H9 (cell line): ENCODE measurements at regions not wholly inside any gene's neighbourhood (a gene's known extent, or its start where the extent isn't known, plus 50 kb on each side); places are given as distances from the start of the nearest gene placed in this dataset.

ENCODE experiments used
- DNase-seq: peaks from one replicate; pipeline ENCODE4 v3.0.0-alpha.2; 2017
- H2AFZ ChIP-seq: one replicate; pipeline ENCODE4 v1.6.1; 2013; ENCODE audit warnings: mild to moderate bottlenecking, low read length, control low read depth, moderate library complexity
- H2AK5ac ChIP-seq: 2 replicates; pipeline ENCODE4 v1.6.1; 2013; ENCODE audit warnings: low read length, control low read depth, mixed read lengths; ENCODE audit not compliant: insufficient read length
- H2BK120ac ChIP-seq: one replicate; pipeline ENCODE4 v1.6.1; 2013; ENCODE audit warnings: low read depth, mild to moderate bottlenecking, low read length, control low read depth, inconsistent platforms; ENCODE audit not compliant: poor library complexity, severe bottlenecking
- H2BK12ac ChIP-seq: 2 replicates; pipeline ENCODE4 v1.6.1; 2013; ENCODE audit warnings: low read length, control low read depth, mixed read lengths, low read depth; ENCODE audit not compliant: insufficient read length
- H2BK15ac ChIP-seq: 2 replicates; pipeline ENCODE4 v1.6.1; 2013; ENCODE audit warnings: low read depth, low read length, control low read depth
- H2BK20ac ChIP-seq: one replicate; pipeline ENCODE4 v1.6.1; 2013; ENCODE audit warnings: low read depth, mild to moderate bottlenecking, low read length, control low read depth, inconsistent platforms; ENCODE audit not compliant: poor library complexity, severe bottlenecking
- H2BK5ac ChIP-seq: 2 replicates; pipeline ENCODE4 v1.6.1; 2013; ENCODE audit warnings: low read length, control low read depth, mixed read lengths; ENCODE audit not compliant: insufficient read length
- H3K14ac ChIP-seq: 2 replicates; pipeline ENCODE4 v1.6.1; 2013; ENCODE audit warnings: low read length, control low read depth; ENCODE audit not compliant: insufficient read depth
- H3K18ac ChIP-seq: 2 replicates; pipeline ENCODE4 v1.6.1; 2013; ENCODE audit warnings: low read depth, mild to moderate bottlenecking, mixed read lengths, low read length, control low read depth; ENCODE audit not compliant: insufficient read length
- H3K23ac ChIP-seq: 2 replicates; pipeline ENCODE4 v1.6.1; 2013; ENCODE audit warnings: low read length, control low read depth, mixed read lengths, low read depth; ENCODE audit not compliant: insufficient read length
- H3K23me2 ChIP-seq: 2 replicates; pipeline ENCODE4 v1.6.1; 2013; ENCODE audit warnings: low read depth, mild to moderate bottlenecking, mixed read lengths, low read length, control low read depth; ENCODE audit not compliant: insufficient read length, poor library complexity, severe bottlenecking
- H3K27ac ChIP-seq: 2 replicates; pipeline ENCODE4 v1.5.1; 2013; ENCODE audit warnings: low read length, control low read depth, mixed read lengths, low read depth; ENCODE audit not compliant: insufficient read length
- H3K27me3 ChIP-seq: 2 replicates; pipeline ENCODE4 v1.6.1; 2013; ENCODE audit warnings: low read length, control low read depth, inconsistent platforms; ENCODE audit not compliant: insufficient read depth
- H3K4ac ChIP-seq: 2 replicates; pipeline ENCODE4 v1.6.1; 2013; ENCODE audit warnings: low read depth, mild to moderate bottlenecking, control low read depth, inconsistent platforms, low read length, moderate library complexity
- H3K4me1 ChIP-seq: 2 replicates; pipeline ENCODE4 v1.6.1; 2013; ENCODE audit warnings: low read length, control low read depth, inconsistent platforms; ENCODE audit not compliant: insufficient read depth
- H3K4me2 ChIP-seq: 2 replicates; pipeline ENCODE4 v1.6.1; 2013; ENCODE audit warnings: low read length, control low read depth, mixed read lengths; ENCODE audit not compliant: insufficient read length, insufficient read depth
- H3K56ac ChIP-seq: 2 replicates; pipeline ENCODE4 v1.6.1; 2013; ENCODE audit warnings: low read depth, mild to moderate bottlenecking, mixed read lengths, low read length, control low read depth; ENCODE audit not compliant: insufficient read length
- H3K79me1 ChIP-seq: 2 replicates; pipeline ENCODE4 v1.6.1; 2013; ENCODE audit warnings: low read depth, mild to moderate bottlenecking, moderate library complexity, low read length, control low read depth, inconsistent platforms; ENCODE audit not compliant: insufficient read depth, poor library complexity, severe bottlenecking
- H3K79me2 ChIP-seq: 2 replicates; pipeline ENCODE4 v1.6.1; 2013; ENCODE audit warnings: low read length, control low read depth, inconsistent platforms; ENCODE audit not compliant: insufficient read depth
- H3K9ac ChIP-seq: 2 replicates; pipeline ENCODE4 v1.6.1; 2013; ENCODE audit warnings: low read length, control low read depth, mixed read lengths; ENCODE audit not compliant: insufficient read length; ENCODE audit errors: extremely low read depth
- H3K9me3 ChIP-seq: one replicate; pipeline ENCODE4 v1.6.1; 2013; ENCODE audit warnings: low read depth, low read length, inconsistent platforms; ENCODE audit not compliant: control insufficient read depth
- H3T11ph ChIP-seq: one replicate; pipeline ENCODE4 v1.6.1; 2013; ENCODE audit warnings: mild to moderate bottlenecking, low read length, control low read depth, inconsistent platforms
- H4K20me1 ChIP-seq: one replicate; pipeline ENCODE4 v1.6.1; 2013; ENCODE audit not compliant: control insufficient read depth, insufficient read length, insufficient read depth
- H4K5ac ChIP-seq: 2 replicates; pipeline ENCODE4 v1.6.1; 2013; ENCODE audit warnings: low read depth, mild to moderate bottlenecking, mixed read lengths, low read length, control low read depth; ENCODE audit not compliant: insufficient read length
- H4K8ac ChIP-seq: replicated peaks from 2 replicates; pipeline ENCODE4 v1.6.1; 2013; ENCODE audit warnings: low read length, control low read depth, mixed read lengths, low read depth; ENCODE audit not compliant: insufficient read length
- H4K91ac ChIP-seq: 2 replicates; pipeline ENCODE4 v1.6.1; 2013; ENCODE audit warnings: low read depth, mild to moderate bottlenecking, moderate library complexity, mixed read lengths, low read length, control low read depth; ENCODE audit not compliant: insufficient read length
- H3K27ac Mint-ChIP-seq, 3 experiments: 2 replicates in 2 of 3; 3 replicates in 1 of 3; pipeline ENCODE4 v1.8.0; 2020 to 2021; ENCODE audit warnings: mixed read lengths in 3 of 3, mild to moderate bottlenecking in 1 of 3, moderate library complexity in 1 of 3
- H3K27me3 Mint-ChIP-seq: 2 replicates; pipeline ENCODE4 v1.8.0; 2021; ENCODE audit warnings: low read depth, mild to moderate bottlenecking, moderate library complexity, mixed read lengths
- H3K36me3 Mint-ChIP-seq, 3 experiments: 2 replicates in 2 of 3; 3 replicates in 1 of 3; pipeline ENCODE4 v1.8.0; 2020 to 2021; ENCODE audit warnings: low read depth in 3 of 3, mixed read lengths in 3 of 3; ENCODE audit not compliant: insufficient read depth in 1 of 3
- H3K4me1 Mint-ChIP-seq, 2 experiments: 2 replicates each; pipeline ENCODE4 v1.8.0; 2020; ENCODE audit warnings: mixed read lengths in 2 of 2
- H3K4me3 Mint-ChIP-seq, 2 experiments: 2 replicates in 1 of 2; 3 replicates in 1 of 2; pipeline ENCODE4 v1.8.0; 2020 to 2021; ENCODE audit warnings: mild to moderate bottlenecking in 2 of 2, mixed read lengths in 2 of 2, moderate library complexity in 1 of 2
- H3K9me3 Mint-ChIP-seq, 2 experiments: 2 replicates in 1 of 2; 3 replicates in 1 of 2; pipeline ENCODE4 v1.8.0; 2020; ENCODE audit warnings: mild to moderate bottlenecking in 2 of 2, mixed read lengths in 2 of 2, moderate library complexity in 1 of 2
- WGBS: extraction: QIAGEN DNeasy Blood & Tissue Kit; methylation state at CpG from one replicate; pipeline ENCODE4 v1.1.7; 2013; ENCODE audit warnings: missing lambda C conversion rate, low lambda C conversion rate, mixed read lengths; ENCODE audit not compliant: insufficient read length; ENCODE audit errors: extremely low coverage; 5-methylcytosine and 5-hydroxymethylcytosine counted together
- TF ChIP-seq, protein P1 (sequence below): fragments of 200-600 bp; sonication (generic); conservative IDR thresholded peaks from 3 replicates; pipeline ENCODE4 v1.8.0; 2021; ENCODE audit warnings: antibody characterized with exemption, mild to moderate bottlenecking

DNA sequence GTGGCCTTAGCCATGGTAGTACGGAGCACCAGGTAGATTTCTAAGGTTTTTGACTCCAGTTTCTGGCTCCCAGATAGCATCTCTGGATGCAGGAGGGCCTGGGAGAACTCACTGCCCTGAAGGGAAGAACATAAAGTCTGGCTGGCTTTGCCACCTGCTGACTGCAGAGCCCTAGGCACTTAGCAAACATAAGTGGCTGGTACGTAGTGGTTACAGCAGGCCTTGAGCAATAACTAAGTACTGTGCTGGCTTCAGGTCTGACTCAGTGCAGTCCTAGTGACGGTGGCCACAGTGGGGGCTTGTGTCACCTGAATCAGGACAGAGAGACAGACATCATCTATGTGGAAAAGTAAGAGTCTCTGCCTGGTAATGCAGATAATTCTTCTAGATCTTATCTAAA, 871.1 kb downstream of the PDCD6IP start:
- DNase-seq, result no peak
- Histone ChIP-seq H2BK20ac (no peak overlapping the region), H2BK12ac (no peak overlapping the region), H3K23ac (no peak overlapping the region), H3K18ac (no peak overlapping the region), H3T11ph (no peak overlapping the region), H4K91ac (no peak overlapping the region), H2BK5ac (no peak overlapping the region), H3K4ac (no peak overlapping the region), H4K5ac (no peak overlapping the region), H3K9me3 (no peaks in the 10 kb centered on the region), H3K79me2 (no peaks in the 10 kb centered on the region), H3K4me1 (no peaks in the 10 kb centered on the region), H3K23me2 (no peaks in the 10 kb centered on the region), H4K20me1 (no peaks in the 10 kb centered on the region), H2BK120ac (no peak overlapping the region), H3K14ac (no peak overlapping the region), H3K27me3 (no peaks in the 10 kb centered on the region), H3K79me1 (no peaks in the 10 kb centered on the region), H2AFZ (no peak overlapping the region), H2BK15ac (no peak overlapping the region), H2AK5ac (no peak overlapping the region), H4K8ac (no peak overlapping the region), H3K56ac (no peak overlapping the region), H3K27ac (no peak overlapping the region), H3K4me2 (no peak overlapping the region), H3K9ac (no peak overlapping the region)
- peaks cover 0 to 3% (median 0%) of the 10 kb centered on the region in 3 experiments; a peak in 3 of 7 replicates for H3K36me3 Mint-ChIP-seq
- TF ChIP-seq, protein P1, sequence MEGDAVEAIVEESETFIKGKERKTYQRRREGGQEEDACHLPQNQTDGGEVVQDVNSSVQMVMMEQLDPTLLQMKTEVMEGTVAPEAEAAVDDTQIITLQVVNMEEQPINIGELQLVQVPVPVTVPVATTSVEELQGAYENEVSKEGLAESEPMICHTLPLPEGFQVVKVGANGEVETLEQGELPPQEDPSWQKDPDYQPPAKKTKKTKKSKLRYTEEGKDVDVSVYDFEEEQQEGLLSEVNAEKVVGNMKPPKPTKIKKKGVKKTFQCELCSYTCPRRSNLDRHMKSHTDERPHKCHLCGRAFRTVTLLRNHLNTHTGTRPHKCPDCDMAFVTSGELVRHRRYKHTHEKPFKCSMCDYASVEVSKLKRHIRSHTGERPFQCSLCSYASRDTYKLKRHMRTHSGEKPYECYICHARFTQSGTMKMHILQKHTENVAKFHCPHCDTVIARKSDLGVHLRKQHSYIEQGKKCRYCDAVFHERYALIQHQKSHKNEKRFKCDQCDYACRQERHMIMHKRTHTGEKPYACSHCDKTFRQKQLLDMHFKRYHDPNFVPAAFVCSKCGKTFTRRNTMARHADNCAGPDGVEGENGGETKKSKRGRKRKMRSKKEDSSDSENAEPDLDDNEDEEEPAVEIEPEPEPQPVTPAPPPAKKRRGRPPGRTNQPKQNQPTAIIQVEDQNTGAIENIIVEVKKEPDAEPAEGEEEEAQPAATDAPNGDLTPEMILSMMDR, result no peak
- no peaks in the 10 kb centered on the region for H3K27me3 Mint-ChIP-seq
- peaks cover 0 to 2% of the 10 kb centered on the region in 2 experiments; a peak in 2 of 5 replicates for H3K9me3 Mint-ChIP-seq
- peak overlapping the region in 1 of 3 experiments; percentile 52; a peak in 1 of 7 replicates for H3K27ac Mint-ChIP-seq
- no peak overlapping the region for H3K4me3 Mint-ChIP-seq
- WGBS, result no CpG with 5 or more reads among the region's 3 CpGs
- H3K4me1 Mint-ChIP-seq, result peaks cover 0 to 10% of the 10 kb centered on the region in 2 experiments; a peak in 2 of 4 replicates
